Naive thymus-derived CD4-positive, alpha-beta T cell (primary cell): ENCODE measurements at regions not wholly inside any gene's neighbourhood (a gene's known extent, or its start where the extent isn't known, plus 50 kb on each side); places are given as distances from the start of the nearest gene placed in this dataset.

Experiments
- ATAC-seq: fragments of 150-1000 bp; cut with Tn5 transposase; 2 replicates; pipeline ENCODE4 v1.10.0; 2021; ENCODE audit warnings: mild to moderate bottlenecking, moderate library complexity
- CTCF ChIA-PET: fragments of 350-600 bp; sonication (Branson Sonifier 250); formaldehyde crosslinking; loops from one replicate; lab custom pipeline; 2021; ENCODE audit warnings: antibody characterized with exemption; lab: Charles Lee
- POLR2A ChIA-PET: fragments of 350-600 bp; sonication (Branson Sonifier 250); formaldehyde crosslinking; loops from one replicate; lab custom pipeline; 2021; ENCODE audit warnings: antibody characterized with exemption, inconsistent platforms; lab: Charles Lee
- DNase-seq, 9 donors: peaks; one replicate each; pipeline versions ENCODE4 v3.0.0 to v3.0.0-alpha.2; 2020 to 2022; ENCODE audit warnings: mixed read lengths in 1 of 9
- H3K27ac ChIP-seq: one replicate; pipeline ENCODE4 v1.7.0; 2013; ENCODE audit warnings: mild to moderate bottlenecking, low read depth, low read length, moderate library complexity
- H3K27me3 ChIP-seq, 2 donors: one replicate each; pipeline ENCODE4 v1.7.0; 2013; ENCODE audit warnings: low read length in 2 of 2, mild to moderate bottlenecking in 2 of 2, moderate library complexity in 2 of 2; ENCODE audit not compliant: control insufficient read depth in 2 of 2, insufficient read depth in 2 of 2
- H3K36me3 ChIP-seq, 3 experiments: 1 replicate in 2 of 3; 2 replicates in 1 of 3; pipeline ENCODE4 v1.7.0; 2013; ENCODE audit warnings: low read length in 3 of 3, mild to moderate bottlenecking in 3 of 3, moderate library complexity in 1 of 3; ENCODE audit not compliant: insufficient read depth in 3 of 3, control insufficient read depth in 2 of 3
- H3K4me1 ChIP-seq, 2 donors: one replicate each; pipeline ENCODE4 v1.7.0; 2013; ENCODE audit warnings: low read length in 2 of 2, mild to moderate bottlenecking in 2 of 2, moderate library complexity in 1 of 2; ENCODE audit not compliant: control insufficient read depth in 2 of 2, insufficient read depth in 2 of 2
- H3K4me3 ChIP-seq: 2 replicates; pipeline ENCODE4 v1.7.0; 2013; ENCODE audit warnings: mild to moderate bottlenecking, low read length
- H3K9me3 ChIP-seq, 3 experiments: 1 replicate in 2 of 3; 2 replicates in 1 of 3; pipeline ENCODE4 v1.7.0; 2013; ENCODE audit warnings: low read length in 3 of 3; ENCODE audit not compliant: control insufficient read depth in 2 of 3
- H3K27ac Mint-ChIP-seq, 9 donors: one replicate each; pipeline ENCODE4 v1.8.0; 2020 to 2022; ENCODE audit warnings: mixed read lengths in 9 of 9, mild to moderate bottlenecking in 8 of 9, moderate library complexity in 5 of 9, inconsistent platforms in 2 of 9
- H3K27me3 Mint-ChIP-seq, 5 donors: one replicate each; pipeline ENCODE4 v1.8.0; 2021 to 2022; ENCODE audit warnings: mixed read lengths in 5 of 5, mild to moderate bottlenecking in 1 of 5
- H3K36me3 Mint-ChIP-seq, 5 donors: one replicate each; pipeline ENCODE4 v1.8.0; 2020 to 2022; ENCODE audit warnings: mixed read lengths in 5 of 5, mild to moderate bottlenecking in 3 of 5, inconsistent platforms in 1 of 5
- H3K4me1 Mint-ChIP-seq, 7 donors: one replicate each; pipeline ENCODE4 v1.8.0; 2020 to 2022; ENCODE audit warnings: mixed read lengths in 7 of 7, mild to moderate bottlenecking in 3 of 7, inconsistent platforms in 1 of 7
- H3K4me3 Mint-ChIP-seq, 10 donors: one replicate each; pipeline ENCODE4 v1.8.0; 2020 to 2022; ENCODE audit warnings: mild to moderate bottlenecking in 10 of 10, mixed read lengths in 10 of 10, moderate library complexity in 6 of 10, inconsistent platforms in 2 of 10
- H3K9me3 Mint-ChIP-seq, 11 donors: one replicate each; pipeline ENCODE4 v1.8.0; 2020 to 2022; ENCODE audit warnings: mixed read lengths in 11 of 11, mild to moderate bottlenecking in 4 of 11, inconsistent platforms in 1 of 11, moderate library complexity in 1 of 11
- intact Hi-C, 2 donors: fragments of 100-400 bp; cut with micrococcal nuclease; formaldehyde crosslinking; loops; one replicate each; pipeline ENCODE4 v1.15.1; 2023

GRCh38 chr13:86368924-86369323 is 569.7 kb upstream of the SLITRK6 start:
- Mint-ChIP-seq H3K27ac (no peak overlapping the region), H3K4me1 (no peaks in the 10 kb centered on the region), H3K36me3 (no peaks in the 10 kb centered on the region), H3K27me3 (no peaks in the 10 kb centered on the region), H3K4me3 (no peak overlapping the region), H3K9me3 (peaks cover 4 to 23% (median 11%) of the 10 kb centered on the region in 11 donors)
- no peak for ATAC-seq
- POLR2A ChIA-PET, result no interaction called here
- Histone ChIP-seq H3K9me3 (no peaks in the 10 kb centered on the region), H3K4me3 (no peak overlapping the region), H3K27ac (no peak overlapping the region), H3K36me3 (no peaks in the 10 kb centered on the region), H3K27me3 (no peaks in the 10 kb centered on the region), H3K4me1 (no peaks in the 10 kb centered on the region)
- intact Hi-C loops, result no loop called here
- CTCF ChIA-PET, result no interaction called here
- no peak for DNase-seq

- no peak for ATAC-seq
- POLR2A ChIA-PET, result no interaction called here
- peaks cover 0 to 21% (median 4%) of the 10 kb centered on the region in 11 donors for H3K9me3 Mint-ChIP-seq
- Histone ChIP-seq H3K27ac (no peak overlapping the region), H3K4me1 (no peaks in the 10 kb centered on the region), H3K36me3 (no peaks in the 10 kb centered on the region), H3K9me3 (no peaks in the 10 kb centered on the region), H3K27me3 (no peaks in the 10 kb centered on the region), H3K4me3 (no peak overlapping the region)
- H3K4me3 Mint-ChIP-seq, result no peak overlapping the region
- no peak overlapping the region for H3K27ac Mint-ChIP-seq
- intact Hi-C loops, result no loop called here
- H3K36me3 Mint-ChIP-seq, result no peaks in the 10 kb centered on the region
- H3K27me3 Mint-ChIP-seq, result no peaks in the 10 kb centered on the region
- no peaks in the 10 kb centered on the region for H3K4me1 Mint-ChIP-seq
- CTCF ChIA-PET, result no interaction called here
- no peak for DNase-seq
Measured at GRCh38 chr13:86377451-86377850, 578.2 kb upstream of the SLITRK6 start.

GRCh38 chr13:86378628-86379027 is 579.4 kb upstream of the SLITRK6 start:
- no peak overlapping the region for H3K4me3 Mint-ChIP-seq
- H3K27ac ChIP-seq, result no peak overlapping the region
- no peak for ATAC-seq
- H3K36me3 ChIP-seq, result no peaks in the 10 kb centered on the region
- H3K4me1 Mint-ChIP-seq, result no peaks in the 10 kb centered on the region
- no peak overlapping the region for H3K4me3 ChIP-seq
- H3K9me3 Mint-ChIP-seq, result peaks cover 0 to 12% (median 2%) of the 10 kb centered on the region in 11 donors
- intact Hi-C loops, result no loop called here
- H3K27me3 ChIP-seq, result no peaks in the 10 kb centered on the region
- no peaks in the 10 kb centered on the region for H3K4me1 ChIP-seq
- ChIA-PET CTCF (no interaction called here), POLR2A (no interaction called here)
- H3K9me3 ChIP-seq, result no peaks in the 10 kb centered on the region
- H3K36me3 Mint-ChIP-seq, result no peaks in the 10 kb centered on the region
- DNase-seq, result no peak
- no peaks in the 10 kb centered on the region for H3K27me3 Mint-ChIP-seq
- H3K27ac Mint-ChIP-seq, result no peak overlapping the region

- Histone ChIP-seq H3K4me3 (no peak overlapping the region), H3K27me3 (no peaks in the 10 kb centered on the region), H3K4me1 (no peaks in the 10 kb centered on the region), H3K36me3 (no peaks in the 10 kb centered on the region), H3K27ac (no peak overlapping the region), H3K9me3 (no peaks in the 10 kb centered on the region)
- Mint-ChIP-seq H3K9me3 (peaks cover 0 to 5% (median 3%) of the 10 kb centered on the region in 11 donors), H3K27me3 (no peaks in the 10 kb centered on the region), H3K27ac (no peak overlapping the region), H3K4me1 (no peaks in the 10 kb centered on the region), H3K4me3 (no peak overlapping the region), H3K36me3 (no peaks in the 10 kb centered on the region)
- ChIA-PET CTCF (no interaction called here), POLR2A (no interaction called here)
- DNase-seq (no peak), ATAC-seq (no peak)
- intact Hi-C loops, result no loop called here
Measured at GRCh38 chr13:86383151-86383550, 583.9 kb upstream of the SLITRK6 start.

- intact Hi-C loops, result no loop called here
- no peak overlapping the region for H3K27ac Mint-ChIP-seq
Measured at GRCh38 chr13:86383561-86383960, 584.3 kb upstream of the SLITRK6 start.

GRCh38 chr13:86397635-86398034 is 598.4 kb upstream of the SLITRK6 start:
- POLR2A ChIA-PET, result no interaction called here
- Histone ChIP-seq H3K27ac (no peak overlapping the region), H3K4me1 (no peaks in the 10 kb centered on the region), H3K27me3 (no peaks in the 10 kb centered on the region), H3K4me3 (no peak overlapping the region), H3K36me3 (no peaks in the 10 kb centered on the region), H3K9me3 (peaks cover 0 to 4% (median 0%) of the 10 kb centered on the region in 3 experiments)
- H3K4me1 Mint-ChIP-seq, result no peaks in the 10 kb centered on the region
- intact Hi-C loops, result no loop called here
- H3K36me3 Mint-ChIP-seq, result no peaks in the 10 kb centered on the region
- no peak overlapping the region for H3K4me3 Mint-ChIP-seq
- no peak for DNase-seq
- H3K27me3 Mint-ChIP-seq, result no peaks in the 10 kb centered on the region
- CTCF ChIA-PET, result no interaction called here
- no peak overlapping the region for H3K27ac Mint-ChIP-seq
- ATAC-seq, result no peak
- peaks cover 0 to 14% (median 1%) of the 10 kb centered on the region in 11 donors for H3K9me3 Mint-ChIP-seq

More at GRCh38 chr13:86383561-86383960, 584.3 kb upstream of the SLITRK6 start:
- H3K4me1 ChIP-seq, result no peaks in the 10 kb centered on the region
- no peaks in the 10 kb centered on the region for H3K36me3 ChIP-seq
- H3K27ac ChIP-seq, result no peak overlapping the region
- H3K36me3 Mint-ChIP-seq, result no peaks in the 10 kb centered on the region
- ChIA-PET CTCF (no interaction called here), POLR2A (no interaction called here)
- H3K27me3 Mint-ChIP-seq, result no peaks in the 10 kb centered on the region
- no peaks in the 10 kb centered on the region for H3K9me3 ChIP-seq
- ATAC-seq (no peak), DNase-seq (no peak)
- no peak overlapping the region for H3K4me3 Mint-ChIP-seq
- H3K27me3 ChIP-seq, result no peaks in the 10 kb centered on the region
- no peaks in the 10 kb centered on the region for H3K4me1 Mint-ChIP-seq
- H3K9me3 Mint-ChIP-seq, result peaks cover 0 to 5% (median 3%) of the 10 kb centered on the region in 11 donors
- H3K4me3 ChIP-seq, result no peak overlapping the region

GRCh38 chr13:86399572-86399971 is 600.4 kb upstream of the SLITRK6 start:
- no peak for ATAC-seq
- ChIA-PET POLR2A (no interaction called here), CTCF (no interaction called here)
- intact Hi-C loops, result no loop called here
- Histone ChIP-seq H3K27ac (no peak overlapping the region), H3K9me3 (peaks cover 0 to 4% (median 0%) of the 10 kb centered on the region in 3 experiments), H3K27me3 (no peaks in the 10 kb centered on the region), H3K4me3 (no peak overlapping the region), H3K4me1 (no peaks in the 10 kb centered on the region), H3K36me3 (no peaks in the 10 kb centered on the region)
- peaks cover 0 to 14% (median 1%) of the 10 kb centered on the region in 11 donors for H3K9me3 Mint-ChIP-seq
- DNase-seq, result no peak
- H3K4me1 Mint-ChIP-seq, result no peaks in the 10 kb centered on the region
- no peak overlapping the region for H3K4me3 Mint-ChIP-seq
- H3K36me3 Mint-ChIP-seq, result no peaks in the 10 kb centered on the region
- no peak overlapping the region for H3K27ac Mint-ChIP-seq
- H3K27me3 Mint-ChIP-seq, result no peaks in the 10 kb centered on the region
